ENCODE measurements at regions not wholly inside any gene's neighbourhood (a gene's known extent, or its start where the extent isn't known, plus 50 kb on each side); places are given as distances from the start of the nearest gene placed in this dataset.

GRCh38 chr2:104163611-104164130 lies 690.2 kb upstream of the POU3F3 start:
- DNase-seq: no peak

- no peak for DNase-seq
Measured at GRCh38 chr2:104164721-104165252, 689.1 kb upstream of the POU3F3 start.

- no peak for DNase-seq
Measured at GRCh38 chr2:104177179-104177578, 676.7 kb upstream of the POU3F3 start.

GRCh38 chr2:104179644-104180043 lies 674.3 kb upstream of the POU3F3 start:
- no peak for DNase-seq

- DNase-seq: no peak
Measured at GRCh38 chr2:104200533-104201168, 653.3 kb upstream of the POU3F3 start.

GRCh38 chr2:104213758-104214157 lies 640.2 kb upstream of the POU3F3 start:
- DNase-seq: no peak

- DNase-seq: no peak
Measured at GRCh38 chr2:104215269-104216161, 638.4 kb upstream of the POU3F3 start.

GRCh38 chr2:104233591-104233990 lies 620.3 kb upstream of the POU3F3 start:
- no peak for DNase-seq

GRCh38 chr2:104236491-104236890 lies 617.4 kb upstream of the POU3F3 start:
- no peak for DNase-seq

GRCh38 chr2:104240984-104241383 lies 612.9 kb upstream of the POU3F3 start:
- no peak for DNase-seq

GRCh38 chr2:104249629-104250028 lies 604.3 kb upstream of the POU3F3 start:
- DNase-seq: no peak

- DNase-seq: no peak
Measured at GRCh38 chr2:104250635-104251034, 603.3 kb upstream of the POU3F3 start.

GRCh38 chr2:104254017-104254416 lies 599.9 kb upstream of the POU3F3 start:
- no peak for DNase-seq

- DNase-seq: no peak
Measured at GRCh38 chr2:104262714-104263113, 591.2 kb upstream of the POU3F3 start.

GRCh38 chr2:104279646-104280045 lies 574.3 kb upstream of the POU3F3 start:
- DNase-seq: no peak

GRCh38 chr2:104280216-104280615 lies 573.7 kb upstream of the POU3F3 start:
- DNase-seq: no peak

- no peak for DNase-seq
Measured at GRCh38 chr2:104286841-104287240, 567.1 kb upstream of the POU3F3 start.

- no peak for DNase-seq
Measured at GRCh38 chr2:104289651-104290565, 564.0 kb upstream of the POU3F3 start.

- no peak for DNase-seq
Measured at GRCh38 chr2:104290566-104290891, 563.4 kb upstream of the POU3F3 start.

- DNase-seq: no peak
Measured at GRCh38 chr2:104312684-104313083, 541.2 kb upstream of the POU3F3 start.

- DNase-seq: no peak
Measured at GRCh38 chr2:104318001-104318665, 535.8 kb upstream of the POU3F3 start.

- DNase-seq: no peak
Measured at GRCh38 chr2:104321116-104321795, 532.7 kb upstream of the POU3F3 start.
